ENCODE measurements at regions not wholly inside any gene's neighbourhood (a gene's known extent, or its start where the extent isn't known, plus 50 kb on each side); places are given as distances from the start of the nearest gene placed in this dataset.
"Not testable (repeated sequence)": the region's sequence is repeated elsewhere in the genome, so short reads cannot be mapped to it uniquely, and the experiment has no call there.

- not testable (repeated sequence) for DNase-seq (ENCODE audit: low spot score in 2 of 2, unreplicated experiment in 2 of 2); H3K36me3 Mint-ChIP-seq; H3K27ac Mint-ChIP-seq; H3K27me3 Mint-ChIP-seq (ENCODE audit: low read depth); H3K4me1 Mint-ChIP-seq; H3K4me3 Mint-ChIP-seq; H3K9me3 Mint-ChIP-seq
These were observed 190.0 kb downstream of the POTEM start for GRCh38 chr14:19157106-19157709.

DNA sequence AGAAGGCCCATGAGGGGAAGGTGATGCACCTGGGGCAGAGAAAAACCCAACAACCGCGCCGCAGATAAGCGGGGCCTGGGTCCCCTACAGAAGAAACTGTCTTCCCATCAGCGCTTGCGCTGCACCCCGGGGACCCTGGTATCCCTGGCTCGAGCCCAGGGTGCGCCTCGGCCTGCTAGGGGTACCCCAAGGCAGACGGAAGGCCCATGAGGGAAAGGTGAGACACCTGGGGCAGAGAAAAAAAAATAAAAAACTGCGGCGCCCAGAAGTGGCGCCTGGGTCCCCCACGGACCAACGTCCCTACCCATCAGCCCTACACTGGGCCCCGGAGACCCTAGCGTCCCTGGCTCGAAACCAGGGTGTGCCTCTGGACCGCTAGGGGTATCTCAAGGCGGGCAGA lies 190.8 kb downstream of the POTEM start:
- H3K27me3 Mint-ChIP-seq (ENCODE audit: low read depth); DNase-seq (ENCODE audit: low spot score in 2 of 2, unreplicated experiment in 2 of 2); H3K27ac Mint-ChIP-seq; H3K4me1 Mint-ChIP-seq; H3K4me3 Mint-ChIP-seq; H3K9me3 Mint-ChIP-seq; H3K36me3 Mint-ChIP-seq: not testable (repeated sequence)

DNA sequence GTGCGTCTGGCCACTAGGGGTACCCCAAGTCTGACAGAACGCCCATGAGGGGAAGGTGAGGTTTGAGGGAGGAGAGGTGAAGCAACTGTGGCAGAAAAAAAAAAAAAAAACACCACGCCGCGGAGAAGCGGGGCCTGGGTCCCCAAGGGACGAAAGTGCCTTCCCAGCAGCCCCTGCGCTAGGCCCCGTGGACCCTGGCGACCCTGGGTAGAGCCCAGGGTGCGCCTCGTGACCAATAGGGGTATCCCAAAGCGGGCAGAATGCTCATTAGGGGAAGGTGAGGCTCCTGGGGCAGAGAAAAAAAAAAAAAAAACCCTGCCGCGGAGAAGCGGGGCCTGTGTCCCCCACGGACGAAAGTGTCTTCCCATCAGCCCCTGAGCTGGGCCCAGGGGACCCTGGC lies 191.4 kb downstream of the POTEM start:
- not testable (repeated sequence) for DNase-seq (ENCODE audit: low spot score in 2 of 2, unreplicated experiment in 2 of 2); H3K27me3 Mint-ChIP-seq (ENCODE audit: low read depth); H3K4me1 Mint-ChIP-seq; H3K27ac Mint-ChIP-seq; H3K4me3 Mint-ChIP-seq; H3K36me3 Mint-ChIP-seq; H3K9me3 Mint-ChIP-seq

GRCh38 chr14:19159003-19159625 lies 191.9 kb downstream of the POTEM start:
- H3K27me3 Mint-ChIP-seq (ENCODE audit: low read depth); H3K4me3 Mint-ChIP-seq; DNase-seq (ENCODE audit: low spot score in 2 of 2, unreplicated experiment in 2 of 2); H3K9me3 Mint-ChIP-seq; H3K36me3 Mint-ChIP-seq; H3K4me1 Mint-ChIP-seq; H3K27ac Mint-ChIP-seq: not testable (repeated sequence)

DNA sequence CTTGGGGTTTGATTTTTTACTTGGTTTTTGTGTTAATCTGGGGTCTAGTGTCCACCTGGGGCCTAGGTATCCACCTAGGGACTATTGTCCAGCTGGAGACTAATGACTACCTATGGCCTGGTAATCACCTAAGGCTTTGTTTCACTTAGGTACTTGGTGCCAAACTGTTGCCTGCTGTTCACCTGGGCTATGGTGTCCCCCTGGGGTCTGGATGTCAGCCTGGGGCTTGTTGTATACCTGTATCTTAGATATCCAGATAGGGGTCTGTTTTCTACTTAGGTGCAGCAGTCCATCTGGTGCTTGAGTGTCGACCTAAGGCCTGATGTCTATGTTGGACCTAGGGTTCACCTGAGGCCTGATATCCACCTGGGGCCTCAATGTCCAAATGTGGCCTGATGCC lies 193.1 kb downstream of the POTEM start:
- not testable (repeated sequence) for H3K4me1 Mint-ChIP-seq; H3K9me3 Mint-ChIP-seq; H3K36me3 Mint-ChIP-seq; H3K27me3 Mint-ChIP-seq (ENCODE audit: low read depth); DNase-seq (ENCODE audit: low spot score in 2 of 2, unreplicated experiment in 2 of 2); H3K4me3 Mint-ChIP-seq; H3K27ac Mint-ChIP-seq

GRCh38 chr14:19161251-19162033 lies 194.2 kb downstream of the POTEM start:
- not testable (repeated sequence) for H3K27me3 Mint-ChIP-seq (ENCODE audit: low read depth); DNase-seq (ENCODE audit: low spot score in 2 of 2, unreplicated experiment in 2 of 2); H3K36me3 Mint-ChIP-seq; H3K9me3 Mint-ChIP-seq; H3K27ac Mint-ChIP-seq; H3K4me1 Mint-ChIP-seq; H3K4me3 Mint-ChIP-seq

DNA sequence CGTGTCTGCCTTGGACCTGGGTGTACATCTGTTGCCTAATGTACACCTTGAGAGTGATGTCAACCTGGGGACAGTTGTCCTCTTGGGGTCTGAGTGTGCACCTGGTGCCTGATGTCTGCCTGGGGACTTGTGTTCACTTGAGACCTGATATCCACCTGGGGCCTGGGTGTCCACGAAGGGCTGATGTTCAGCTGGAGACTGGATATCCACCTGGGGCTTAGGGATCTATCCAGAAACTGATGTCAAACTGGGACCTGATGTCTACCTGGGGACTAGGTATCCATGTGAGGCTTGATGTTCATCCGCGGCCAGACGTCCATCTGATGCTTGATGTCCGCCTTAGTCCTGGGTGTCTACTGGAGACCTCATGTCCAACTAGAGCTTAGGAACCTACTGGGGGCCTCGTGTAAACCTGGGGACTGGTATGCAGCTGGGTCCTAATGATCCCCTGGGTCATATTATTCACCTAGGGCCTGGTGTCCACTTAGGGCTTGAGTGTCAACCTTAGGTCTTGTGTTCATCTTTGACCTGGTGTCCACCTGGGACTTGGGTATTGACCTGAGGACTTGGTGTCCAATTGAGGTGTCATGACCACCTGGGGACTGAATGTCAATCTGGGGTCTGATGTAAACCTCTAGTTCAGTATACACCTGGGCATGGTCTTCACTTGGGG lies 194.9 kb downstream of the POTEM start:
- H3K27ac Mint-ChIP-seq; DNase-seq (ENCODE audit: low spot score in 2 of 2, unreplicated experiment in 2 of 2); H3K9me3 Mint-ChIP-seq; H3K4me3 Mint-ChIP-seq; H3K27me3 Mint-ChIP-seq (ENCODE audit: low read depth); H3K36me3 Mint-ChIP-seq; H3K4me1 Mint-ChIP-seq: not testable (repeated sequence)

DNA sequence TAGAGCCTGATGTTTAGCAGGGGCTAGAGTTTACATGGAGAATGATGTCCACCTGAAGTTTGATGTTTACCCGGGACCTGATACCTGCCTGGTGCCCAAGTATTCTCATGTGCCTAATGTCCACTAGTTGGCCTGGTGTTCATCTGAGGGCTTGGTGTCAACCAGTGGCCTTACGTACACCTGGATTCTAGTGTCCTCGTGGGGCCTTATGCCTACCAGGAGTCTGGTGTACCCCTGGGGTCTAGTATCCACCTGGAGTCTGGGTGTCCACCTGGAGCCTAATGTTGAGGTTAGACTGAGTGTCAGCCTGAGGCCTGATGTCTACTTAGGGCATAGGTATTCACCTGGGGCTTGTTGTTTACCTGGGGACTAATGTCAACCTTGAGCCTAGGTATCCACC lies 195.7 kb downstream of the POTEM start:
- H3K9me3 Mint-ChIP-seq, result peaks cover 11% of the 10 kb centered on the region
- DNase-seq (ENCODE audit: low spot score in 2 of 2, unreplicated experiment in 2 of 2); H3K27me3 Mint-ChIP-seq (ENCODE audit: low read depth); H3K27ac Mint-ChIP-seq; H3K4me3 Mint-ChIP-seq; H3K36me3 Mint-ChIP-seq; H3K4me1 Mint-ChIP-seq: not testable (repeated sequence)

GRCh38 chr14:19163891-19164290 lies 196.7 kb downstream of the POTEM start:
- H3K36me3 Mint-ChIP-seq; DNase-seq (ENCODE audit: low spot score in 2 of 2, unreplicated experiment in 2 of 2); H3K27ac Mint-ChIP-seq; H3K4me3 Mint-ChIP-seq; H3K4me1 Mint-ChIP-seq; H3K27me3 Mint-ChIP-seq (ENCODE audit: low read depth): not testable (repeated sequence)
- H3K9me3 Mint-ChIP-seq, result peaks cover 15% of the 10 kb centered on the region

- not testable (repeated sequence) for H3K27ac Mint-ChIP-seq; H3K27me3 Mint-ChIP-seq (ENCODE audit: low read depth); DNase-seq (ENCODE audit: low spot score in 2 of 2, unreplicated experiment in 2 of 2); H3K36me3 Mint-ChIP-seq; H3K4me1 Mint-ChIP-seq; H3K4me3 Mint-ChIP-seq
- H3K9me3 Mint-ChIP-seq, result peaks cover 15% of the 10 kb centered on the region
These were observed 197.2 kb downstream of the POTEM start for GRCh38 chr14:19164426-19164825.

DNA sequence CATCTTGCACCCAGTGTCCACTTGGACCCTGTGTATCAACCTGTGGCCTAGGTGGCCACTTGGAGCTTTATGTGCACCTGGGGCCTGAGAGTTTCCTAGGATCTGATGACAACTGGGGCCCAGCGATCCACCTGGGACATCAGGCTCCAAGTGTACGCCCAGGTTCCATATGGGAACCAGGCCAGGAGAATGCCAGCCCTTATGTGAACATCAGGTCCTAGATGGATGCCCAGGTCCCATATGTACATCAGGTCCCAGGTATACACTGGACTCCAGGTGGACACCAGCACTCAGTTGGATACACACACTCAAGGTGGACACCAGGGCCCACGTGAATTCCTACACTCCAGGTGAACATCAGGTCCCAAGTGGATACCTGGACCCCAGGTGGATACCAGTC lies 198.8 kb downstream of the POTEM start:
- H3K36me3 Mint-ChIP-seq; DNase-seq (ENCODE audit: low spot score in 2 of 2, unreplicated experiment in 2 of 2); H3K4me1 Mint-ChIP-seq; H3K27me3 Mint-ChIP-seq (ENCODE audit: low read depth); H3K27ac Mint-ChIP-seq; H3K4me3 Mint-ChIP-seq: not testable (repeated sequence)
- H3K9me3 Mint-ChIP-seq, result peaks cover 21% of the 10 kb centered on the region

DNA sequence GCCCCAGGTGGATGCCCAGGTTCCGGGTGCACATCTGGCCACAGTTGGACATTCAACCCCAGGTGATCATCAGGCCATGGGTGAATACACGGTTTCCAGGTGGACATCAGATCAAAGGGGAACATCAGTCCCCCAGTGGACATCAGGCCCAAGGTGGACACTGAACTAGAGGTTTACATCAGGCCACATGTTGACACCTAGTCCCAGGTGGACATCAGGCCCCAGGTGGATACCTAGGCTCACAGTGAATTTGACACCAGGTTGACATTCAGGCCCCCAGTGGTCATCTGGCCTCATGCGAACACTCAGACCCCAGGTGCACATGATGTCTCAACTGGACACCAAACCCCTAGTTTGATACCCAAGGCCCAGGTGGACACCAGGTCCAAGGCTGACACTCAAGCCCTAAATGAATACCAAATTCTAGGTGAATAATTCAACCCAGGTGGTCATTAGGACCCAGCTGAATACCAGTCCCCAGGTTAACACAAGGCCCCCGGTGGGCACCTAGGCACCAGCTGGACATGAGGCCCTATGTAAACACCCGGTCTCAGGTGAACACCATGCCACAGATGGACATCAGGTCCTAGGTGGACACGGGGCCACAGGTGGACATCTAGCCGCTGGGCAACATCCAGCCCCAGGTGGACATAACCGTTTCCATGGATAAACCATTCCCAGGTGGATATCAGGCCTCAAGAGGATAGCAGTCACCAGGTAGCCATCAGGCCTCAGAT lies 200.4 kb downstream of the POTEM start:
- DNase-seq (ENCODE audit: low spot score in 2 of 2, unreplicated experiment in 2 of 2); H3K27ac Mint-ChIP-seq; H3K27me3 Mint-ChIP-seq (ENCODE audit: low read depth); H3K36me3 Mint-ChIP-seq; H3K4me3 Mint-ChIP-seq; H3K4me1 Mint-ChIP-seq: not testable (repeated sequence)
- peaks cover 16% of the 10 kb centered on the region for H3K9me3 Mint-ChIP-seq

DNA sequence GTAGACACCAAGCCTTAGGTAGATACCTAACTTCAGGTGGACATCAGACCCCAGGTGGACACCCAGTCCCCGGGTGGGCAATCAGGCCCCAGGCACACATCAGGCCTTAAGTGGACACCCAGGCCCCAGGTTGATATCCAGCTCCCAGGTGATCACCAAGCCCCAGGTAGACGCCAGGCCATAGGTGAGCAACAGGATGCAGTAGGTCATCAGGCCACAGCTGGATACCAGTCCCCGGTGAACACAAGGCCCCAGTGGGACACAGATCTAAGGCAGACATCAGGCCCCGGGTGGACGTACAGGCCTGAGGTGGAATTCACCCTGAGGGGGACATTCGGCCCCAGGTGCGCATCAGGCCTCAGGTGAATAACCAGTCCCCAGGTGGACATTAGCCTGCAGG lies 201.0 kb downstream of the POTEM start:
- not testable (repeated sequence) for H3K36me3 Mint-ChIP-seq, H3K4me1 Mint-ChIP-seq

More for the DNA sequence above, 201.0 kb downstream of the POTEM start:
- H3K9me3 Mint-ChIP-seq, result peaks cover 20% of the 10 kb centered on the region
- H3K4me3 Mint-ChIP-seq; H3K27me3 Mint-ChIP-seq (ENCODE audit: low read depth); DNase-seq (ENCODE audit: low spot score in 2 of 2, unreplicated experiment in 2 of 2); H3K27ac Mint-ChIP-seq: not testable (repeated sequence)

All from mesothelial cell of epicardium (in vitro differentiated cells).